HEK293 (cell line): ENCODE measurements at regions not wholly inside any gene's neighbourhood (a gene's known extent, or its start where the extent isn't known, plus 50 kb on each side); places are given as distances from the start of the nearest gene placed in this dataset.

ENCODE experiments used
- CTCF ChIA-PET: fragments of 350-600 bp; formaldehyde crosslinking; extraction: SDS; loops from one replicate; lab custom pipeline; 2021; ENCODE audit warnings: antibody characterized with exemption; lab: Yijun Ruan, JAX
- POLR2A ChIA-PET: fragments of 300-600 bp; formaldehyde crosslinking; extraction: SDS; loops from one replicate; lab custom pipeline; 2020; ENCODE audit warnings: antibody characterized with exemption, inconsistent platforms; lab: Yijun Ruan, JAX
- H3K27ac ChIP-seq: fragments of 200-500 bp; sonication (Bioruptor generic); 2 replicates; pipeline ENCODE4 v1.5.1; 2014; ENCODE audit warnings: low read depth, low read length, control low read depth, inconsistent platforms; ENCODE audit errors: extremely low read depth
- H3K36me3 ChIP-seq, 2 experiments: fragments of 200-500 bp in 1 of 2; sonication (Bioruptor generic) in 1 of 2; 1 replicate in 1 of 2; 2 replicates in 1 of 2; pipeline ENCODE4 v1.5.1; 2014 to 2017; ENCODE audit warnings: inconsistent platforms in 2 of 2, low read length in 2 of 2; ENCODE audit not compliant: control insufficient read depth in 2 of 2, insufficient read depth in 1 of 2
- H3K4me1 ChIP-seq: fragments of 200-500 bp; sonication (Bioruptor generic); 2 replicates; pipeline ENCODE4 v1.5.1; 2014; ENCODE audit warnings: mild to moderate bottlenecking, low read length, inconsistent platforms; ENCODE audit not compliant: control insufficient read depth, insufficient read depth
- H3K4me3 ChIP-seq: 2 replicates; pipeline ENCODE4 v1.5.1; 2011; ENCODE audit warnings: low read depth, mild to moderate bottlenecking, control low read depth, low read length, moderate library complexity
- H3K9me3 ChIP-seq: fragments of 200-500 bp; sonication (Bioruptor generic); 2 replicates; pipeline ENCODE4 v1.5.1; 2014; ENCODE audit warnings: low read depth, low read length, inconsistent platforms; ENCODE audit not compliant: control insufficient read depth, insufficient read depth
- ELK4 ChIP-seq: IDR thresholded peaks from 2 replicates; pipeline ENCODE4 v1.6.1; 2011; ENCODE audit warnings: mild to moderate bottlenecking, low read depth, low read length, borderline replicate concordance
- GLI2 ChIP-seq: fragments of 450-650 bp; formaldehyde crosslinking; IDR thresholded peaks from 2 replicates; pipeline ENCODE4; 2017; ENCODE audit warnings: missing biosample characterization, missing genetic modification characterization, low read depth, borderline replicate concordance
- HOXD13 ChIP-seq: sonication (generic); formaldehyde crosslinking; IDR thresholded peaks from 2 replicates; pipeline ENCODE4 v1.8.0; 2022; ENCODE audit warnings: missing genetic modification reagents, borderline replicate concordance
- MYNN ChIP-seq: fragments of 450-650 bp; formaldehyde crosslinking; IDR thresholded peaks from 2 replicates; pipeline ENCODE4 v1.5.1; 2016; ENCODE audit warnings: missing biosample characterization, missing genetic modification characterization, borderline replicate concordance
- PRDM4 ChIP-seq: fragments of 450-650 bp; formaldehyde crosslinking; IDR thresholded peaks from 2 replicates; pipeline ENCODE4 v1.5.1; 2017; ENCODE audit warnings: missing biosample characterization, missing genetic modification characterization
- TCF7L2 ChIP-seq: IDR thresholded peaks from 2 replicates; pipeline ENCODE4 v1.6.1; 2011; ENCODE audit warnings: low read depth, mild to moderate bottlenecking, inconsistent platforms, low read length, moderate library complexity, borderline replicate concordance
- YY2 ChIP-seq: fragments of 450-650 bp; formaldehyde crosslinking; IDR thresholded peaks from 2 replicates; pipeline ENCODE4 v1.5.1; 2016; ENCODE audit warnings: missing biosample characterization, missing genetic modification characterization
- ZBTB6 ChIP-seq: fragments of 450-650 bp; formaldehyde crosslinking; IDR thresholded peaks from 2 replicates; pipeline ENCODE4 v1.5.1; 2017; ENCODE audit warnings: missing biosample characterization, missing genetic modification characterization
- ZFP3 ChIP-seq: fragments of 450-650 bp; formaldehyde crosslinking; IDR thresholded peaks from 2 replicates; pipeline ENCODE4 v1.5.1; 2016; ENCODE audit warnings: low read depth, missing biosample characterization, missing genetic modification characterization
- ZFP37 ChIP-seq: fragments of 450-650 bp; formaldehyde crosslinking; IDR thresholded peaks from 2 replicates; pipeline ENCODE4 v1.5.1; 2016; ENCODE audit warnings: missing biosample characterization, missing genetic modification characterization
- ZIC2 ChIP-seq: fragments of 450-650 bp; formaldehyde crosslinking; IDR thresholded peaks from 2 replicates; pipeline ENCODE4 v1.5.1; 2016; ENCODE audit warnings: missing biosample characterization, missing genetic modification characterization
- ZNF18 ChIP-seq: fragments of 450-650 bp; formaldehyde crosslinking; IDR thresholded peaks from 2 replicates; pipeline ENCODE4 v1.5.1; 2016; ENCODE audit warnings: missing biosample characterization, missing genetic modification characterization
- ZNF488 ChIP-seq: fragments of 450-650 bp; formaldehyde crosslinking; IDR thresholded peaks from 2 replicates; pipeline ENCODE4 v1.5.1; 2016; ENCODE audit warnings: missing biosample characterization, missing genetic modification characterization
- ZNF558 ChIP-seq: fragments of 450-650 bp; formaldehyde crosslinking; IDR thresholded peaks from 2 replicates; pipeline ENCODE4 v1.5.1; 2016; ENCODE audit warnings: missing biosample characterization, missing genetic modification characterization
- ZNF561 ChIP-seq: fragments of 450-650 bp; IDR thresholded peaks from 2 replicates; pipeline ENCODE4 v1.5.1; 2018; ENCODE audit warnings: missing biosample characterization, missing genetic modification characterization, borderline replicate concordance
- ZNF623 ChIP-seq: fragments of 450-650 bp; formaldehyde crosslinking; IDR thresholded peaks from 2 replicates; pipeline ENCODE4 v1.5.1; 2016; ENCODE audit warnings: missing biosample characterization, missing genetic modification characterization
- ZNF629 ChIP-seq: fragments of 450-650 bp; formaldehyde crosslinking; IDR thresholded peaks from 2 replicates; pipeline ENCODE4 v1.5.1; 2017; ENCODE audit warnings: missing biosample characterization, missing genetic modification characterization
- ZNF660 ChIP-seq: fragments of 450-650 bp; IDR thresholded peaks from 2 replicates; pipeline ENCODE4 v1.5.1; 2018; ENCODE audit warnings: missing biosample characterization, mild to moderate bottlenecking, missing genetic modification characterization
- ZNF692 ChIP-seq: fragments of 450-650 bp; formaldehyde crosslinking; IDR thresholded peaks from 2 replicates; pipeline ENCODE4 v1.5.1; 2016; ENCODE audit warnings: missing biosample characterization, missing genetic modification characterization

GRCh38 chr18:22098563-22098989, 70.8 kb upstream of the GATA6 start (continued):
- TF ChIP-seq ELK4 = peak; percentile 92
- 0 out of 2 replicates have a peak, but pooled peaks have one; percentile 33 for TF ChIP-seq ZNF629 (tag by site-specific recombination)
- no peak for TF ChIP-seq ZNF660 (tag by site-specific recombination)
- 0 out of 2 replicates have a peak, but pooled peaks have one; percentile 50 for TF ChIP-seq ZNF561 (tag by site-specific recombination)
- 0 out of 2 replicates have a peak, but pooled peaks have one; percentile 14 for TF ChIP-seq YY2 (tag by site-specific recombination)
- TF ChIP-seq ZIC2 (tag by site-specific recombination) = peak; percentile 85
- TF ChIP-seq MYNN (tag by site-specific recombination) = no peak
- peak; percentile 85; the same call in 1 of the 2 replicates for TF ChIP-seq TCF7L2
- peak; percentile 86 for TF ChIP-seq ZNF488 (tag by site-specific recombination)
- peak; percentile 58; the same call in 1 of the 2 replicates for TF ChIP-seq GLI2 (tag by site-specific recombination)
- TF ChIP-seq PRDM4 (tag by site-specific recombination) = peak; percentile 73
- 0 out of 2 replicates have a peak, but pooled peaks have one; percentile 15 for TF ChIP-seq ZNF558 (tag by site-specific recombination)
- 0 out of 2 replicates have a peak, but pooled peaks have one; percentile 23 for TF ChIP-seq ZNF18 (tag by site-specific recombination)
- peak; percentile 34; the same call in 1 of the 2 replicates for TF ChIP-seq ZNF692 (tag by site-specific recombination)
- no peak for TF ChIP-seq ZFP37 (tag by site-specific recombination)

- H3K9me3 ChIP-seq = no peaks in the 10 kb centered on the region
- peaks cover 8% of the 10 kb centered on the region for H3K4me1 ChIP-seq
- H3K36me3 ChIP-seq = no peaks in the 10 kb centered on the region
- TF ChIP-seq ZFP3 (tag by site-specific recombination) (no peak), ZNF623 (tag by site-specific recombination) (peak; percentile 92), HOXD13 (CRISPR knock-in tag) (no peak), ZBTB6 (tag by site-specific recombination) (no peak)
- CTCF ChIA-PET = no interaction called here
- H3K27ac ChIP-seq = no peak overlapping the region
- POLR2A ChIA-PET = no interaction called here
- no peak overlapping the region for H3K4me3 ChIP-seq
These were observed 69.5 kb upstream of the GATA6 start for GRCh38 chr18:22099925-22100324.
